ENCODE measurements at regions not wholly inside any gene's neighbourhood (a gene's known extent, or its start where the extent isn't known, plus 50 kb on each side); places are given as distances from the start of the nearest gene placed in this dataset.

- TF ChIP-seq POLR2A (IDR thresholded peaks at IDR 0.05) (no peak), CTCF (IDR thresholded peaks at IDR 0.05) (no peak)
These were observed 545.7 kb downstream of the ZEB2 start for GRCh38 chr2:143974262-143974661.
